SU-DHL-6 (cell line): ENCODE measurements at regions not wholly inside any gene's neighbourhood (a gene's known extent, or its start where the extent isn't known, plus 50 kb on each side); places are given as distances from the start of the nearest gene placed in this dataset.
"Not testable (repeated sequence)": the region's sequence is repeated elsewhere in the genome, so short reads cannot be mapped to it uniquely, and the experiment has no call there.

Experiments used
- H2AFZ ChIP-seq: fragments of 200-600 bp; sonication (generic); 2 replicates; pipeline ENCODE4 v1.6.1; 2014; ENCODE audit warnings: low read depth, mild to moderate bottlenecking, moderate library complexity, mixed read lengths, antibody characterized with exemption, low read length; ENCODE audit not compliant: severe bottlenecking
- H3F3A ChIP-seq: fragments of 200-600 bp; shearing (Covaris generic); 2 replicates; pipeline ENCODE4 v1.6.0; 2016; ENCODE audit warnings: antibody characterized with exemption, mild to moderate bottlenecking; ENCODE audit not compliant: insufficient read depth
- H3K27ac ChIP-seq: fragments of 200-600 bp; sonication (generic); 2 replicates; pipeline ENCODE4 v1.5.1; 2016; ENCODE audit warnings: low read depth, mild to moderate bottlenecking, low read length, moderate library complexity, mixed read lengths
- H3K27me3 ChIP-seq: fragments of 200-600 bp; sonication (generic), shearing (Covaris generic); 2 replicates; pipeline ENCODE4 v1.6.0; 2014; ENCODE audit warnings: mild to moderate bottlenecking, low read length
- H3K36me3 ChIP-seq: fragments of 200-600 bp; sonication (generic); 2 replicates; pipeline ENCODE4 v1.6.1; 2014; ENCODE audit warnings: mild to moderate bottlenecking, low read length, mixed read lengths
- H3K4me2 ChIP-seq: fragments of 300-600, 200-600 bp; shearing (Covaris generic), sonication (generic); 2 replicates; pipeline ENCODE4 v1.6.0; 2014; ENCODE audit warnings: low read length, low read depth, mild to moderate bottlenecking; ENCODE audit not compliant: poor library complexity, severe bottlenecking
- H3K4me3 ChIP-seq: fragments of 200-600 bp; sonication (generic); 2 replicates; pipeline ENCODE4 v1.5.1; 2014; ENCODE audit warnings: antibody characterized with exemption, low read length, mild to moderate bottlenecking, mixed read lengths; ENCODE audit not compliant: insufficient read depth, poor library complexity, severe bottlenecking
- H3K79me2 ChIP-seq: fragments of 200-600 bp; sonication (generic); 2 replicates; pipeline ENCODE4 v1.6.1; 2014; ENCODE audit warnings: mild to moderate bottlenecking, low read length, moderate library complexity; ENCODE audit not compliant: insufficient read depth
- H3K9ac ChIP-seq: fragments of 200-600 bp; sonication (generic); 2 replicates; pipeline ENCODE4 v1.7.0; 2014; ENCODE audit warnings: mild to moderate bottlenecking, low read length
- H3K9me2 ChIP-seq: fragments of 200-600 bp; sonication (generic); replicated peaks from 2 replicates; pipeline ENCODE4 v1.6.1; 2014; ENCODE audit warnings: low read length; ENCODE audit not compliant: insufficient read depth
- H3K9me3 ChIP-seq: fragments of 200-600 bp; sonication (generic); 2 replicates; pipeline ENCODE4 v1.6.1; 2014; ENCODE audit warnings: low read length, mixed read lengths; ENCODE audit not compliant: insufficient read depth
- H4K20me1 ChIP-seq: fragments of 200-600 bp; sonication (generic); 2 replicates; pipeline ENCODE4 v1.6.1; 2014; ENCODE audit warnings: low read depth, mild to moderate bottlenecking, antibody characterized with exemption, low read length, moderate library complexity, mixed read lengths
- EZH2phosphoT487 ChIP-seq: fragments of 200-600 bp; sonication (generic), shearing (Covaris generic); conservative IDR thresholded peaks from 2 replicates; pipeline ENCODE4 v1.6.1; 2018; ENCODE audit warnings: mild to moderate bottlenecking, antibody characterized with exemption, low read length, moderate library complexity, mixed read lengths
- TF ChIP-seq, protein P1 (sequence below): fragments of 200-600 bp; sonication (generic); IDR thresholded peaks from one replicate; pipeline ENCODE4 v1.5.1; 2017; ENCODE audit warnings: antibody characterized with exemption, mild to moderate bottlenecking, low read length, moderate library complexity; ENCODE audit not compliant: insufficient read depth, poor library complexity, severe bottlenecking

DNA sequence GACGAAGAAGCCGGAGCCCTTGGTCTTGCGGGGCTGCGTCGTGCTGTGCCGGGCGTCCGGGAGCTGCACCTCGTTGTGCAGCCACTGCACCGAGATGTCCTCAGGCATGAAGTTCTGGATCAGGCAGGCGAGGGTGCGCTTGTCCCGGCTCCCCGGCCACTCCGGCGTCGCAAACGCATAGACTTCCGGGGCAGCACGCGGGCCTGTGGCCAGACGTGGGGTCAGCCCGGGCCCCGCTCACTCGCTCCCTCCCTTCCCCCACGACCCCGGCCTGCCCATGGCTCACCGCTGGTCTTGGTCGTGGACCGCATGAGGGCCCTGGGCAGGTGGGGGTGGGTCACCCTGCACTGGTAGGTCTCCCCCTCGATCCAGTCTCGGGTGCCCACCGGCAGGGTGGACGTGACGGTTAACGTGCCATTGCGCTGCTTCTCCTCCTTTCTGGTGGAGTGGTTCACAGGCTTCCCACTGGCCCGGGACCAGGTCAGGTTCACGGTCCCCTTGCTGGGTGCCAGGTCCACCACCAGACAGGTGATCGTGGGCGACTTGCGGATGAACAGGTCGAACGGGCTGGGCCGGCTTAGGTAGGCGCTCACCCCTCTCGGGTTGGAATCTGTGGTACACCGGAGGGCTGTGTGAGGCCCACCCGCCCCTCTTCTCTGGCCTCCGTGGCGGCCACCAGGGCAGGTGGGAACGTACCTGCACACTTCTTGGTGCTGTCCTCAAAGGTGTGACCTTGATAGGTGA, 74.0 kb downstream of the TMEM121 start:
- not testable (repeated sequence) for H3K27me3 ChIP-seq, H3K9ac ChIP-seq, H3K27ac ChIP-seq, H3K9me3 ChIP-seq, H3F3A ChIP-seq, H3K4me2 ChIP-seq, H4K20me1 ChIP-seq, H3K36me3 ChIP-seq, H3K9me2 ChIP-seq, H2AFZ ChIP-seq, H3K4me3 ChIP-seq, H3K79me2 ChIP-seq

DNA sequence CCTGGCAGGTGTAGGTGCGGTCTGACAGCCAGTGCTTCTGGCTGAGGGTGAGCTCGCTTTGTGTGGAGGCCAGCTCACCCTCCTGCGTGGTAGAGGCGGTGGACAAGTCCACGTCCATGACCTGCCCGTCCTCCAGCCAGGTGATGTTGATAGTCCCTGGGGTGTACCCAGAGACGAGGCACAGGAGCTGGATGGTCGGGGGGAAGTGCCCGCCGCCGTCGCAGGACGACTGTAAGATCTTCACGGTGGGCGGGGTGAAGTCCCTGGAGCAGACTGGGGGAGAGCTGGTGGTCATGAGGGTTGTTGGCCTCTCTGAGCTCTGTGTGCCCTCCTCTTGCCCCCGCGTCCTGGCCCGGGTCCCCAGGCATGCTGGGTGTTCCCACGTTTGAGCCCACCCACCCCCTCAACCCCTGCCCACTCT, 74.6 kb downstream of the TMEM121 start:
- no peak overlapping the region for H3K4me3 ChIP-seq
- H3K79me2 ChIP-seq = no peaks in the 10 kb centered on the region
- H3K27ac ChIP-seq = no peak overlapping the region
- H3K36me3 ChIP-seq = no peaks in the 10 kb centered on the region
- H3K4me2 ChIP-seq = no peak overlapping the region
- no peak overlapping the region for H2AFZ ChIP-seq
- H3K27me3 ChIP-seq = no peaks in the 10 kb centered on the region
- no peaks in the 10 kb centered on the region for H3K9me2 ChIP-seq
- no peak for TF ChIP-seq EZH2phosphoT487
- TF ChIP-seq, protein P1, sequence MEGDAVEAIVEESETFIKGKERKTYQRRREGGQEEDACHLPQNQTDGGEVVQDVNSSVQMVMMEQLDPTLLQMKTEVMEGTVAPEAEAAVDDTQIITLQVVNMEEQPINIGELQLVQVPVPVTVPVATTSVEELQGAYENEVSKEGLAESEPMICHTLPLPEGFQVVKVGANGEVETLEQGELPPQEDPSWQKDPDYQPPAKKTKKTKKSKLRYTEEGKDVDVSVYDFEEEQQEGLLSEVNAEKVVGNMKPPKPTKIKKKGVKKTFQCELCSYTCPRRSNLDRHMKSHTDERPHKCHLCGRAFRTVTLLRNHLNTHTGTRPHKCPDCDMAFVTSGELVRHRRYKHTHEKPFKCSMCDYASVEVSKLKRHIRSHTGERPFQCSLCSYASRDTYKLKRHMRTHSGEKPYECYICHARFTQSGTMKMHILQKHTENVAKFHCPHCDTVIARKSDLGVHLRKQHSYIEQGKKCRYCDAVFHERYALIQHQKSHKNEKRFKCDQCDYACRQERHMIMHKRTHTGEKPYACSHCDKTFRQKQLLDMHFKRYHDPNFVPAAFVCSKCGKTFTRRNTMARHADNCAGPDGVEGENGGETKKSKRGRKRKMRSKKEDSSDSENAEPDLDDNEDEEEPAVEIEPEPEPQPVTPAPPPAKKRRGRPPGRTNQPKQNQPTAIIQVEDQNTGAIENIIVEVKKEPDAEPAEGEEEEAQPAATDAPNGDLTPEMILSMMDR = no peak
- H3K9ac ChIP-seq = no peak overlapping the region
- no peaks in the 10 kb centered on the region for H3K9me3 ChIP-seq
- H3F3A ChIP-seq = no peaks in the 10 kb centered on the region
- no peaks in the 10 kb centered on the region for H4K20me1 ChIP-seq

DNA sequence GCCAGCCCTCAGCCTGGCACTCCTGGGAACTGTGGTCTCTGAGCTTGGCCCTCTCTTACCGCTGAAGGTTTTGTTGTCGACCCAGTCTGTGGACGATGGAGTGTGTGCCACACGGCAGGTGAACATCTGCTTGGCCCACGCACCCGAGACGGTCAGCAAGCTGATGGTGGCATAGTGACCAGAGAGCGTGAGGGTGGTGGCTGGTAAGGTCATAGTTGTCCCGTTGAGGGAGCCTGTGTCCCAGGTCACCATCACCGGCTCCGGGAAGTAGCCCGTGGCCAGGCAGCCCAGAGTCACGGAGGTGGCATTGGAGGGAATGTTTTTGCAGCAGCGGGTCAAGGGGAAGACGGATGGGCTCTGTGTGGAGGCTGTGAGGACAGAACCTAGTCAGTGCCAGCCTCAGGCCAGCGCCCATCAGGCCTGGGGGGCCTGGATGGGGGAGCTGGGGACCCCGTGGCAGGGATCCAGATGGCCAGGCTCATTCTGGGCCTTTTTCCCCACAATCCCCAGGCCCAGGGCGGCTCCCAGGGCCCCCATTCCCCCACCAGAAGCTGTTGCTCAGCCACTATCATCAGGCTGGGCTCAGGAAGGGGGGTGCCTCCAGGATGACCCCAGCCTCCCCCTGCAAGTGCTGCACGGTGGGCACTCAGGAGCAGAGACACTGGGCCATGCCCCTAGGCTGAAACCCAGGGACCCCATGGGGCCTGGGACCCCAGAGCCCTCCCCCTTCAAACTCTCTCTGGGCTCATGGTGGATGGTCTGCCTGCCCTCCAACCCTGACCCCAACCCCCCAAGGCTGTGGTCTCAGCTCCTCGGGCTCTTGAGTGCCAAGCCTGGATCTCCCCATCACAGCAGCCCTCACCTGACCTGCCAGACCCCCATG, 75.2 kb downstream of the TMEM121 start:
- Histone ChIP-seq H3K4me3 (no peak overlapping the region), H3K9me3 (no peaks in the 10 kb centered on the region), H3K27ac (no peak overlapping the region), H4K20me1 (no peaks in the 10 kb centered on the region), H3K27me3 (no peaks in the 10 kb centered on the region), H3K9ac (no peak overlapping the region), H3K4me2 (no peak overlapping the region), H3F3A (no peaks in the 10 kb centered on the region), H3K36me3 (no peaks in the 10 kb centered on the region), H3K9me2 (no peaks in the 10 kb centered on the region), H2AFZ (no peak overlapping the region), H3K79me2 (no peaks in the 10 kb centered on the region)
- TF ChIP-seq EZH2phosphoT487 = no peak
- TF ChIP-seq, protein P1 = no peak
